SK-N-SH (cell line): ENCODE measurements at regions not wholly inside any gene's neighbourhood (a gene's known extent, or its start where the extent isn't known, plus 50 kb on each side); places are given as distances from the start of the nearest gene placed in this dataset.

Source experiments
- CTCF ChIA-PET: fragments of 300-600, 350-600 bp; formaldehyde crosslinking; extraction: SDS; loops from one replicate; lab custom pipeline; 2021; lab: Yijun Ruan, JAX
- POLR2A ChIA-PET: fragments of 350-600 bp; sonication (Branson Sonifier 250); formaldehyde crosslinking; extraction: SDS; loops from one replicate; lab custom pipeline; 2020; ENCODE audit warnings: antibody characterized with exemption, inconsistent platforms; lab: Yijun Ruan, JAX
- DNase-seq: peaks from one replicate; pipeline ENCODE4 v3.0.0; 2012
- H2AFZ ChIP-seq: fragments of 200-600 bp; sonication (generic); 2 replicates; pipeline ENCODE4 v1.8.1; 2016; ENCODE audit warnings: antibody characterized with exemption, mild to moderate bottlenecking, low read depth
- H3F3A ChIP-seq: fragments of 200-600 bp; sonication (generic); replicated peaks from 2 replicates; pipeline ENCODE3; 2016; ENCODE audit warnings: antibody characterized with exemption, mild to moderate bottlenecking; ENCODE audit not compliant: insufficient read depth
- H3K27ac ChIP-seq, 2 experiments: fragments of 200-500 bp in 1 of 2; fragments of 200-600 bp in 1 of 2; sonication (Bioruptor generic) in 1 of 2; sonication (generic), shearing (Covaris generic) in 1 of 2; 2 replicates each; pipeline versions ENCODE4 v1.5.1 to v1.6.1; 2014 to 2016; ENCODE audit warnings: low read depth in 2 of 2, inconsistent platforms in 1 of 2, low read length in 1 of 2, mild to moderate bottlenecking in 1 of 2, mixed read lengths in 1 of 2
- H3K27me3 ChIP-seq: fragments of 200-600 bp; sonication (generic), shearing (Covaris generic); 2 replicates; pipeline ENCODE4 v1.6.1; 2016; ENCODE audit warnings: mixed run types; ENCODE audit not compliant: insufficient read depth
- H3K36me3 ChIP-seq, 2 experiments: fragments of 200-500 bp in 1 of 2; fragments of 200-600 bp in 1 of 2; sonication (Bioruptor generic) in 1 of 2; sonication (generic) in 1 of 2; replicated peaks in 1 of 2; 2 replicates each; pipeline versions ENCODE3 to v1.5.1; 2014 to 2016; ENCODE audit warnings: low read length in 1 of 2, mild to moderate bottlenecking in 1 of 2; ENCODE audit not compliant: insufficient read depth in 2 of 2, control insufficient read depth in 1 of 2
- H3K4me1 ChIP-seq, 2 experiments: fragments of 200-500 bp in 1 of 2; fragments of 200-600 bp in 1 of 2; sonication (Bioruptor generic) in 1 of 2; sonication (generic), shearing (Covaris generic) in 1 of 2; 2 replicates each; pipeline versions ENCODE4 v1.5.1 to v1.6.1; 2014 to 2016; ENCODE audit warnings: low read depth in 1 of 2, low read length in 1 of 2, mixed run types in 1 of 2; ENCODE audit not compliant: insufficient read depth in 2 of 2, control insufficient read depth in 1 of 2
- H3K4me2 ChIP-seq: fragments of 200-600 bp; sonication (generic), shearing (Covaris generic); 2 replicates; pipeline ENCODE4 v1.6.1; 2017; ENCODE audit warnings: mixed run types
- H3K4me3 ChIP-seq, 2 experiments: fragments of 200-500 bp in 1 of 2; fragments of 200-600 bp in 1 of 2; sonication (Bioruptor generic) in 1 of 2; sonication (generic), shearing (Covaris generic) in 1 of 2; 2 replicates each; pipeline versions ENCODE4 v1.5.1 to v1.8.1; 2014 to 2016; ENCODE audit warnings: low read depth in 2 of 2, inconsistent platforms in 1 of 2, low read length in 1 of 2, mild to moderate bottlenecking in 1 of 2, mixed read lengths in 1 of 2, moderate library complexity in 1 of 2
- H3K79me2 ChIP-seq: fragments of 200-600 bp; sonication (generic); 2 replicates; pipeline ENCODE4 v1.8.1; 2017; ENCODE audit warnings: mild to moderate bottlenecking; ENCODE audit not compliant: insufficient read depth
- H3K9ac ChIP-seq: fragments of 200-600 bp; sonication (generic); 2 replicates; pipeline ENCODE4 v1.6.1; 2017; ENCODE audit warnings: mixed run types
- H3K9me2 ChIP-seq: fragments of 200-600 bp; sonication (generic); 2 replicates; pipeline ENCODE4 v1.6.1; 2017; ENCODE audit warnings: mixed run types
- H3K9me3 ChIP-seq: fragments of 200-600 bp; sonication (generic); 2 replicates; pipeline ENCODE4 v1.6.1; 2017; ENCODE audit warnings: mixed run types, mild to moderate bottlenecking, moderate library complexity
- H4K20me1 ChIP-seq: fragments of 200-600 bp; sonication (generic); 2 replicates; pipeline ENCODE4 v1.6.1; 2017; ENCODE audit warnings: mild to moderate bottlenecking, mixed run types; ENCODE audit not compliant: insufficient read depth
- CHD2 ChIP-seq: fragments of 150-350 bp; IDR thresholded peaks from 2 replicates; pipeline ENCODE4 v1.6.1; 2018; ENCODE audit warnings: low read length; ENCODE audit not compliant: partially characterized antibody
- ELF1 ChIP-seq: IDR thresholded peaks from 2 replicates; pipeline ENCODE4 v1.4.0; 2012
- EP300 ChIP-seq, 2 experiments: IDR thresholded peaks; 2 replicates each; pipeline versions ENCODE4 v1.4.0 to v1.6.1; 2012; ENCODE audit warnings: borderline replicate concordance in 1 of 2, low read depth in 1 of 2, low read length in 1 of 2
- EZH2phosphoT487 ChIP-seq: fragments of 200-600 bp; sonication (generic); IDR thresholded peaks from 2 replicates; pipeline ENCODE4 v1.6.1; 2017; ENCODE audit warnings: low read depth, mixed run types, mild to moderate bottlenecking, antibody characterized with exemption, moderate library complexity, borderline replicate concordance
- FOSL2 ChIP-seq: IDR thresholded peaks from 2 replicates; pipeline ENCODE4 v1.4.0; 2012; ENCODE audit warnings: low read depth, mild to moderate bottlenecking, moderate library complexity, borderline replicate concordance
- GATA2 ChIP-seq: sonication (generic); formaldehyde crosslinking; IDR thresholded peaks from 2 replicates; pipeline ENCODE4 v1.5.0; 2020; ENCODE audit warnings: mild to moderate bottlenecking, missing genetic modification reagents
- MAX ChIP-seq: IDR thresholded peaks from 2 replicates; pipeline ENCODE4 v1.4.0; 2012; ENCODE audit warnings: low read depth
- MEF2A ChIP-seq: IDR thresholded peaks from 2 replicates; pipeline ENCODE4 v1.4.0; 2012; ENCODE audit warnings: low read depth, borderline replicate concordance
- NRF1 ChIP-seq: IDR thresholded peaks from 2 replicates; pipeline ENCODE4 v1.6.1; 2012; ENCODE audit warnings: low read depth, mild to moderate bottlenecking, low read length
- PBX3 ChIP-seq: IDR thresholded peaks from 2 replicates; pipeline ENCODE4; 2012
- POLR2AphosphoS5 ChIP-seq: IDR thresholded peaks from 2 replicates; pipeline ENCODE4 v1.6.1; 2012; ENCODE audit warnings: low read depth, low read length
- RAD21 ChIP-seq: IDR thresholded peaks from 2 replicates; pipeline ENCODE4 v1.6.1; 2012; ENCODE audit warnings: mild to moderate bottlenecking, low read length
- REST ChIP-seq: IDR thresholded peaks from 2 replicates; pipeline ENCODE4 v1.6.1; 2012; ENCODE audit warnings: mild to moderate bottlenecking, low read depth, low read length, moderate library complexity
- TAF1 ChIP-seq: IDR thresholded peaks from 2 replicates; pipeline ENCODE4 v1.6.1; 2012; ENCODE audit warnings: low read depth, mild to moderate bottlenecking, low read length, moderate library complexity, borderline replicate concordance
- TCF12 ChIP-seq: IDR thresholded peaks from 2 replicates; pipeline ENCODE4 v1.4.0; 2012
- WGBS: methylation state at CpG from one replicate; pipeline ENCODE4 v1.1.6; 2017; ENCODE audit warnings: low lambda C conversion rate; 5-methylcytosine and 5-hydroxymethylcytosine counted together

GRCh38 chr14:22178333-22178839 is 410.6 kb downstream of the DAD1 start:
- no peak overlapping the region for H3K4me2 ChIP-seq
- no peak overlapping the region for H3K4me3 ChIP-seq
- H2AFZ ChIP-seq, result no peak overlapping the region
- H3K36me3 ChIP-seq, result no peaks in the 10 kb centered on the region
- CTCF ChIA-PET, result interaction anchor here (1.1 kb wide), 1 partner anchor 16 kb away, joined by 3 read pairs; no protein-coding TSS in a partner anchor
- TF ChIP-seq MEF2A (no peak), REST (no peak), GATA2 (CRISPR knock-in tag) (no peak), POLR2AphosphoS5 (no peak), FOSL2 (no peak), ELF1 (no peak), MAX (no peak), TCF12 (no peak), TAF1 (no peak), NRF1 (no peak), RAD21 (no peak), CHD2 (no peak), PBX3 (no peak), EP300 (IDR thresholded peaks at IDR 0.05; ENCODE audit: borderline replicate concordance in 1 of 2, low read depth in 1 of 2, low read length in 1 of 2) (no peak), EZH2phosphoT487 (no peak)
- POLR2A ChIA-PET, result no interaction called here
- no peak overlapping the region for H3K27ac ChIP-seq
- H3K9me2 ChIP-seq, result no peaks in the 10 kb centered on the region
- no peaks in the 10 kb centered on the region for H3K4me1 ChIP-seq
- no peaks in the 10 kb centered on the region for H3K9me3 ChIP-seq
- H3K79me2 ChIP-seq, result no peaks in the 10 kb centered on the region
- H3F3A ChIP-seq, result no peaks in the 10 kb centered on the region
- no peak overlapping the region for H3K9ac ChIP-seq
- no peaks in the 10 kb centered on the region for H3K27me3 ChIP-seq
- 6% methylated on average over 2 of the region's 2 CpGs for WGBS
- H4K20me1 ChIP-seq, result no peaks in the 10 kb centered on the region
- DNase-seq, result no peak
